SJCRH30 (cell line): ENCODE measurements at regions not wholly inside any gene's neighbourhood (a gene's known extent, or its start where the extent isn't known, plus 50 kb on each side); places are given as distances from the start of the nearest gene placed in this dataset.
A peak's percentile ranks its signal among the peaks of the same experiment; 100 is the strongest.

ENCODE experiments used
- DNase-seq, 2 experiments: peaks; one replicate each; pipeline ENCODE4 v3.0.0-alpha.2; 2015 to 2020
- H3K27ac ChIP-seq: fragments of 250-450 bp; sonication (Bioruptor Pico); 2 replicates; pipeline ENCODE4 v1.5.1; 2020; ENCODE audit warnings: mild to moderate bottlenecking, moderate library complexity
- H3K27me3 ChIP-seq: fragments of 250-450 bp; sonication (Bioruptor Pico); 2 replicates; pipeline ENCODE4 v1.5.1; 2020; ENCODE audit warnings: mild to moderate bottlenecking, moderate library complexity
- H3K36me3 ChIP-seq: fragments of 250-450 bp; sonication (Bioruptor Pico); 2 replicates; pipeline ENCODE4 v1.5.1; 2020; ENCODE audit warnings: mild to moderate bottlenecking, moderate library complexity
- H3K4me1 ChIP-seq: fragments of 250-450 bp; sonication (Bioruptor Pico); 2 replicates; pipeline ENCODE4 v1.5.1; 2020; ENCODE audit warnings: mild to moderate bottlenecking, moderate library complexity
- H3K4me3 ChIP-seq: fragments of 250-450 bp; sonication (Bioruptor Pico); 2 replicates; pipeline ENCODE4 v1.5.1; 2020; ENCODE audit warnings: mild to moderate bottlenecking, moderate library complexity
- H3K9me3 ChIP-seq: fragments of 250-450 bp; sonication (Bioruptor Pico); replicated peaks from 2 replicates; pipeline ENCODE4 v1.5.1; 2020; ENCODE audit warnings: mild to moderate bottlenecking, moderate library complexity

GRCh38 chr2:173452416-173452815, 97.7 kb downstream of the CDCA7 start:
- no peak overlapping the region for H3K4me3 ChIP-seq
- no peaks in the 10 kb centered on the region for H3K27me3 ChIP-seq
- H3K4me1 ChIP-seq: peaks cover 3% of the 10 kb centered on the region; the same call in 1 of the 2 replicates
- DNase-seq: no peak
- H3K36me3 ChIP-seq: no peaks in the 10 kb centered on the region
- H3K9me3 ChIP-seq: no peaks in the 10 kb centered on the region
- no peak overlapping the region for H3K27ac ChIP-seq

- H3K36me3 ChIP-seq: no peaks in the 10 kb centered on the region
- no peaks in the 10 kb centered on the region; the same call in 1 of the 2 replicates for H3K9me3 ChIP-seq
- no peak for DNase-seq
- no peak overlapping the region for H3K27ac ChIP-seq
- H3K27me3 ChIP-seq: no peaks in the 10 kb centered on the region
- no peak overlapping the region for H3K4me3 ChIP-seq
- H3K4me1 ChIP-seq: no peaks in the 10 kb centered on the region
Observed at GRCh38 chr2:173456960-173457359, 102.3 kb downstream of the CDCA7 start.

- DNase-seq: no peak
Observed at GRCh38 chr2:173457366-173457765, 102.7 kb downstream of the CDCA7 start.

GRCh38 chr2:173458991-173459780, 104.5 kb downstream of the CDCA7 start:
- no peak overlapping the region for H3K27ac ChIP-seq
- DNase-seq: peak; percentile 12 to 24
- no peak overlapping the region for H3K4me3 ChIP-seq
- no peaks in the 10 kb centered on the region for H3K36me3 ChIP-seq
- H3K4me1 ChIP-seq: 0 out of 2 replicates have a peak, but pooled peaks cover 7% of the 10 kb centered on the region
- no peaks in the 10 kb centered on the region; the same call in 1 of the 2 replicates for H3K9me3 ChIP-seq
- H3K27me3 ChIP-seq: no peaks in the 10 kb centered on the region

More at GRCh38 chr2:173457366-173457765, 102.7 kb downstream of the CDCA7 start:
- H3K4me3 ChIP-seq: no peak overlapping the region
- no peak overlapping the region for H3K27ac ChIP-seq
- H3K27me3 ChIP-seq: no peaks in the 10 kb centered on the region
- no peaks in the 10 kb centered on the region for H3K4me1 ChIP-seq
- no peaks in the 10 kb centered on the region for H3K36me3 ChIP-seq
- H3K9me3 ChIP-seq: no peaks in the 10 kb centered on the region; the same call in 1 of the 2 replicates

GRCh38 chr2:173462892-173463840, 108.5 kb downstream of the CDCA7 start:
- peak; percentile 73 to 75 for DNase-seq
- H3K36me3 ChIP-seq: no peaks in the 10 kb centered on the region

GRCh38 chr2:173463846-173464245, 109.2 kb downstream of the CDCA7 start:
- H3K9me3 ChIP-seq: no peaks in the 10 kb centered on the region; the same call in 1 of the 2 replicates
- no peak for DNase-seq
- 0 out of 2 replicates have a peak, but pooled peaks cover 7% of the 10 kb centered on the region for H3K4me1 ChIP-seq
- no peaks in the 10 kb centered on the region for H3K27me3 ChIP-seq
- H3K36me3 ChIP-seq: no peaks in the 10 kb centered on the region
- H3K4me3 ChIP-seq: no peak overlapping the region
- H3K27ac ChIP-seq: no peak overlapping the region

More at GRCh38 chr2:173462892-173463840, 108.5 kb downstream of the CDCA7 start:
- H3K4me1 ChIP-seq: 0 out of 2 replicates have a peak, but pooled peaks cover 7% of the 10 kb centered on the region
- H3K9me3 ChIP-seq: no peaks in the 10 kb centered on the region; the same call in 1 of the 2 replicates
- H3K27ac ChIP-seq: no peak overlapping the region; the same call in 1 of the 2 replicates
- peak overlapping the region; percentile 13 for H3K4me3 ChIP-seq
- no peaks in the 10 kb centered on the region for H3K27me3 ChIP-seq

- Histone ChIP-seq H3K27ac (no peak overlapping the region), H3K4me1 (0 out of 2 replicates have a peak, but pooled peaks cover 6% of the 10 kb centered on the region)
Observed at GRCh38 chr2:173467751-173468150, 113.1 kb downstream of the CDCA7 start.

GRCh38 chr2:173468266-173468793, 113.7 kb downstream of the CDCA7 start:
- no peak overlapping the region for H3K27ac ChIP-seq
- no peak overlapping the region for H3K4me3 ChIP-seq
- DNase-seq: no peak
- no peaks in the 10 kb centered on the region for H3K36me3 ChIP-seq
- H3K4me1 ChIP-seq: no peaks in the 10 kb centered on the region
- no peaks in the 10 kb centered on the region for H3K9me3 ChIP-seq
- H3K27me3 ChIP-seq: no peaks in the 10 kb centered on the region

More at GRCh38 chr2:173467751-173468150, 113.1 kb downstream of the CDCA7 start:
- Histone ChIP-seq H3K4me3 (no peak overlapping the region), H3K36me3 (no peaks in the 10 kb centered on the region), H3K27me3 (no peaks in the 10 kb centered on the region), H3K9me3 (no peaks in the 10 kb centered on the region)
- DNase-seq: no peak

- Histone ChIP-seq H3K9me3 (no peaks in the 10 kb centered on the region), H3K4me3 (no peak overlapping the region), H3K36me3 (no peaks in the 10 kb centered on the region), H3K27ac (no peak overlapping the region), H3K27me3 (no peaks in the 10 kb centered on the region), H3K4me1 (no peaks in the 10 kb centered on the region)
- DNase-seq: no peak
Observed at GRCh38 chr2:173472112-173472511, 117.4 kb downstream of the CDCA7 start.

- Histone ChIP-seq H3K4me3 (no peak overlapping the region), H3K4me1 (no peaks in the 10 kb centered on the region), H3K36me3 (no peaks in the 10 kb centered on the region), H3K27ac (no peak overlapping the region), H3K27me3 (no peaks in the 10 kb centered on the region), H3K9me3 (no peaks in the 10 kb centered on the region)
- no peak for DNase-seq
Observed at GRCh38 chr2:173483137-173483536, 128.5 kb downstream of the CDCA7 start.

- H3K4me3 ChIP-seq: no peak overlapping the region
- H3K27ac ChIP-seq: no peak overlapping the region
- no peaks in the 10 kb centered on the region; the same call in 1 of the 2 replicates for H3K27me3 ChIP-seq
- H3K36me3 ChIP-seq: no peaks in the 10 kb centered on the region
- no peak for DNase-seq
- H3K9me3 ChIP-seq: no peaks in the 10 kb centered on the region; the same call in 1 of the 2 replicates
- no peaks in the 10 kb centered on the region for H3K4me1 ChIP-seq
Observed at GRCh38 chr2:173488861-173489260, 134.2 kb downstream of the CDCA7 start.

GRCh38 chr2:173491418-173491817, 136.7 kb downstream of the CDCA7 start:
- Histone ChIP-seq H3K4me3 (no peak overlapping the region), H3K9me3 (no peaks in the 10 kb centered on the region; the same call in 1 of the 2 replicates), H3K27ac (no peak overlapping the region), H3K36me3 (no peaks in the 10 kb centered on the region), H3K4me1 (no peaks in the 10 kb centered on the region), H3K27me3 (no peaks in the 10 kb centered on the region; the same call in 1 of the 2 replicates)
- DNase-seq: no peak

GRCh38 chr2:173493874-173494273, 139.2 kb downstream of the CDCA7 start:
- DNase-seq: no peak
- H3K4me1 ChIP-seq: no peaks in the 10 kb centered on the region
- no peak overlapping the region for H3K4me3 ChIP-seq
- H3K36me3 ChIP-seq: no peaks in the 10 kb centered on the region
- no peaks in the 10 kb centered on the region; the same call in 1 of the 2 replicates for H3K9me3 ChIP-seq
- H3K27me3 ChIP-seq: no peaks in the 10 kb centered on the region; the same call in 1 of the 2 replicates
- no peak overlapping the region for H3K27ac ChIP-seq

- Histone ChIP-seq H3K36me3 (no peaks in the 10 kb centered on the region), H3K9me3 (no peaks in the 10 kb centered on the region), H3K4me1 (no peaks in the 10 kb centered on the region), H3K27me3 (no peaks in the 10 kb centered on the region), H3K27ac (no peak overlapping the region), H3K4me3 (no peak overlapping the region)
- no peak for DNase-seq
Observed at GRCh38 chr2:173496746-173497145, 142.1 kb downstream of the CDCA7 start.
